ENCODE measurements at regions not wholly inside any gene's neighbourhood (a gene's known extent, or its start where the extent isn't known, plus 50 kb on each side); places are given as distances from the start of the nearest gene placed in this dataset.

GRCh38 chr4:181874602-181875001 is 368.6 kb upstream of the TENM3 start:
- H4K91ac ChIP-seq (ENCODE audit: insufficient read depth, low read depth, low read length) = no peak overlapping the region
- no peak overlapping the region for H4K8ac ChIP-seq (ENCODE audit: low read depth in 2 of 2, low read length in 2 of 2)
- H3K4me3 ChIP-seq (ENCODE audit: insufficient read depth, low read depth, low read length) = no peak overlapping the region
- WGBS, 2 experiments (ENCODE audit: extremely low coverage in 2 of 2, insufficient read length in 1 of 2) = 70% methylated on average over 2 of the region's 5 CpGs; no CpG with 5 or more reads in 1 of the 2 experiments
- ATAC-seq (ENCODE audit: low read depth) (no peak), DNase-seq (no peak)
- ChIA-PET CTCF (no interaction called here), POLR2A (ENCODE audit: unreplicated experiment) (no interaction called here)
- H3K9me1 ChIP-seq (ENCODE audit: insufficient read depth, low read length) = no peaks in the 10 kb centered on the region
- no peak overlapping the region for H2BK15ac ChIP-seq (ENCODE audit: low read depth, low read length)
- intact Hi-C loops (cut with micrococcal nuclease) = no loop called here
- no peak overlapping the region for H2BK20ac ChIP-seq (ENCODE audit: low read depth, low read length)
- in situ Hi-C loops (cut with MboI; ENCODE audit: low sequenced_read_pairs) = no loop called here
- dilution Hi-C loops (cut with HindIII; ENCODE audit: low sequenced_read_pairs, unreplicated experiment) = no loop called here
- no peak overlapping the region for H3K4ac ChIP-seq (ENCODE audit: low read depth, low read length)
- no TSS peak for BruUV-seq (replicated peaks)
- no peak for TF ChIP-seq CTCF (conservative IDR thresholded peaks at IDR 0.05; ENCODE audit: low read depth, low read length)
- no peak for TF ChIP-seq POLR2A (IDR thresholded peaks at IDR 0.05; ENCODE audit: low read depth, low read length)
- no peak for TF ChIP-seq MAZ (IDR thresholded peaks at IDR 0.05; ENCODE audit: borderline replicate concordance, low read depth, low read length)
- no peak for TF ChIP-seq RFX5 (IDR thresholded peaks at IDR 0.05; ENCODE audit: low read depth, low read length)
- no peak for TF ChIP-seq MXI1 (IDR thresholded peaks at IDR 0.05; ENCODE audit: borderline replicate concordance, low read depth, low read length)
- TF ChIP-seq CEBPB (IDR thresholded peaks at IDR 0.05; ENCODE audit: low read depth, low read length) = no peak
- TF ChIP-seq ELK1 (IDR thresholded peaks at IDR 0.05; ENCODE audit: borderline replicate concordance, low read depth, low read length) = no peak
- TF ChIP-seq BHLHE40 (IDR thresholded peaks at IDR 0.05; ENCODE audit: low read depth, low read length) = no peak
- TF ChIP-seq FOS (IDR thresholded peaks at IDR 0.05; ENCODE audit: low read depth, low read length) = no peak
- no peak for TF ChIP-seq CHD1 (IDR thresholded peaks at IDR 0.05; ENCODE audit: low read depth, low read length)
- TF ChIP-seq RAD21 (IDR thresholded peaks at IDR 0.05; ENCODE audit: low read length) = no peak
- TF ChIP-seq SMC3 (IDR thresholded peaks at IDR 0.05; ENCODE audit: low read depth, low read length) = no peak
- TF ChIP-seq MAFK (IDR thresholded peaks at IDR 0.05; ENCODE audit: low read depth, low read length) = no peak
- no peak for TF ChIP-seq NFE2L2 (IDR thresholded peaks at IDR 0.05; ENCODE audit: low read depth, low read length)
- TF ChIP-seq USF2 (IDR thresholded peaks at IDR 0.05; ENCODE audit: low read depth, low read length) = no peak
- no peak for TF ChIP-seq RCOR1 (IDR thresholded peaks at IDR 0.05; ENCODE audit: insufficient replicate concordance, low read length)
- no peak overlapping the region for H3K14ac ChIP-seq (replicated peaks; ENCODE audit: low read depth, low read length)
- H3K9me3 ChIP-seq (ENCODE audit: control insufficient read depth, insufficient read depth, low read length) = no peaks in the 10 kb centered on the region
- no peaks in the 10 kb centered on the region for H4K20me1 ChIP-seq (ENCODE audit: insufficient read depth, low read length)
- no peak overlapping the region for H4K5ac ChIP-seq (ENCODE audit: low read depth, low read length)
- no peak overlapping the region for H2BK120ac ChIP-seq (ENCODE audit: low read depth, low read length)
- H3K79me1 ChIP-seq (ENCODE audit: low read depth in 1 of 2, low read length in 2 of 2) = no peaks in the 10 kb centered on the region
- no peaks in the 10 kb centered on the region for H3K36me3 ChIP-seq (ENCODE audit: control insufficient read depth, insufficient read depth, low read length)
- H3K23ac ChIP-seq (ENCODE audit: low read depth, low read length) = no peak overlapping the region
- H2AK9ac ChIP-seq (replicated peaks; ENCODE audit: low read depth, low read length, poor library complexity) = no peak overlapping the region
- H2AFZ ChIP-seq (replicated peaks; ENCODE audit: low read length, poor library complexity) = peak overlapping the region; percentile 19
- H3K4me1 ChIP-seq (ENCODE audit: control insufficient read depth, insufficient read depth, low read length) = peaks cover 3% of the 10 kb centered on the region; the same call in 1 of the 2 replicates
- H3K56ac ChIP-seq (ENCODE audit: extremely low read depth, insufficient read depth, low read length) = no peak overlapping the region
- H3K4me2 ChIP-seq (ENCODE audit: low read depth, low read length) = no peak overlapping the region
- H2BK5ac ChIP-seq (ENCODE audit: low read depth, low read length, poor library complexity, severe bottlenecking) = no peak overlapping the region
- no peak overlapping the region for H3K18ac ChIP-seq (ENCODE audit: low read depth, low read length)
- no peak overlapping the region for H2AK5ac ChIP-seq (ENCODE audit: low read depth, low read length)
- no peak overlapping the region for H3K9ac ChIP-seq (ENCODE audit: low read depth, low read length)
- no peak overlapping the region for H3K27ac ChIP-seq (ENCODE audit: insufficient read depth, low read length)
- no peaks in the 10 kb centered on the region for H3K27me3 ChIP-seq (ENCODE audit: control insufficient read depth, insufficient read depth, low read length)

All from IMR-90 (cell line).